ENCODE measurements at regions not wholly inside any gene's neighbourhood (a gene's known extent, or its start where the extent isn't known, plus 50 kb on each side); places are given as distances from the start of the nearest gene placed in this dataset.
"Not testable (repeated sequence)": the region's sequence is repeated elsewhere in the genome, so short reads cannot be mapped to it uniquely, and the experiment has no call there.

DNA sequence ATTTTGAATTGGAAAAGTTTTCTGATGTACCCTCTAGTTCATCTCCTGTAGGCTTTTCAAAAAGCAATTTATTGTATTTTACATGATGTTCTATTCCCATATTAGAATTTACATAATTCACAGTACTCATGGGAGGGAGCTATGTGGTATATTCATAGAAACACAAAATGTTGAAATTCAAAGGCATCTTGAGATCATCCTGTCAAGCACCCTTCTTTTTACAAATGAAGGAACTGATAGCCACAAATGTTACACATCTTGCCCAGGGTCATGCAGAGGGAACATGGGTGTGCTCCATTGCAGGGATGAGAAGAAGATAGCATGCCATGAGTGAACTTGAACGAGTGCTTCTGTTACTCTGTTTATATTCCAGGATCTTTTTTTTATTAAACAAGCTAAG, 228.8 kb downstream of the ZNF92 start:
- 17 to 42% methylated on average over 1 of the region's 1 CpG for WGBS, 2 donors
- ATAC-seq, DNase-seq: not testable (repeated sequence)

DNA sequence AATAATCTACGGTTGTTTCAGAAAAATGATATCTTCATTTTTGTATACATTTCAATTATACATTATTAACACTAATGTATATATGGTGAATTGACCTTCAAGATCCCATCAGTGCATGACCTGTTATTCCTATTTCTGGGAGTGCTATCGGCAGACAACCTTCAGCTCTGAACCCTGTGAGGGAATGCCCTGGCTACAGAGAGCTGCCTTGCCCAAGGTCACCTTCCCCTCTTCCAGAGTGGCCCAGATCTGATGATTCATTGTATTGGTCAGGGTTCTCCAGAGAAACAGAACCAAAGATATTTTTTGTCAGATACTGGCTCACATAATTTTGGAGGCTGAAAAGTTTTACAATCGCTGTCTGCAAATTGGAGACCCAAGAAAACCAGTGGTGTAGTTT, 235.5 kb downstream of the ZNF92 start:
- no peaks in the 10 kb centered on the region for H3K36me3 ChIP-seq (replicated peaks in 1 of 2; ENCODE audit: insufficient read depth in 1 of 2, low read depth in 2 of 2)
- no peak overlapping the region for H3K4me3 ChIP-seq
- DNase-seq = no peak
- no peaks in the 10 kb centered on the region for H3K27me3 ChIP-seq
- no peaks in the 10 kb centered on the region for H3K9me3 ChIP-seq
- no peaks in the 10 kb centered on the region for H3K4me1 ChIP-seq
- H3K27ac ChIP-seq = no peak overlapping the region
- 62 to 63% methylated on average over 3 of the region's 3 CpGs for WGBS, 2 donors
- no peak for ATAC-seq
- intact Hi-C loops (cut with DNase I) = no loop called here
- TF ChIP-seq POLR2A (IDR thresholded peaks at IDR 0.05) = no peak
- TF ChIP-seq, protein P1, sequence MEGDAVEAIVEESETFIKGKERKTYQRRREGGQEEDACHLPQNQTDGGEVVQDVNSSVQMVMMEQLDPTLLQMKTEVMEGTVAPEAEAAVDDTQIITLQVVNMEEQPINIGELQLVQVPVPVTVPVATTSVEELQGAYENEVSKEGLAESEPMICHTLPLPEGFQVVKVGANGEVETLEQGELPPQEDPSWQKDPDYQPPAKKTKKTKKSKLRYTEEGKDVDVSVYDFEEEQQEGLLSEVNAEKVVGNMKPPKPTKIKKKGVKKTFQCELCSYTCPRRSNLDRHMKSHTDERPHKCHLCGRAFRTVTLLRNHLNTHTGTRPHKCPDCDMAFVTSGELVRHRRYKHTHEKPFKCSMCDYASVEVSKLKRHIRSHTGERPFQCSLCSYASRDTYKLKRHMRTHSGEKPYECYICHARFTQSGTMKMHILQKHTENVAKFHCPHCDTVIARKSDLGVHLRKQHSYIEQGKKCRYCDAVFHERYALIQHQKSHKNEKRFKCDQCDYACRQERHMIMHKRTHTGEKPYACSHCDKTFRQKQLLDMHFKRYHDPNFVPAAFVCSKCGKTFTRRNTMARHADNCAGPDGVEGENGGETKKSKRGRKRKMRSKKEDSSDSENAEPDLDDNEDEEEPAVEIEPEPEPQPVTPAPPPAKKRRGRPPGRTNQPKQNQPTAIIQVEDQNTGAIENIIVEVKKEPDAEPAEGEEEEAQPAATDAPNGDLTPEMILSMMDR (IDR thresholded peaks at IDR 0.05) = no peak

More for the DNA sequence above, 228.8 kb downstream of the ZNF92 start:
- H3K27ac ChIP-seq; H3K4me1 ChIP-seq; H3K9me3 ChIP-seq; intact Hi-C loops (cut with DNase I); H3K27me3 ChIP-seq; H3K4me3 ChIP-seq; H3K36me3 ChIP-seq (replicated peaks in 1 of 2; ENCODE audit: insufficient read depth in 1 of 2, low read depth in 2 of 2): not testable (repeated sequence)

DNA sequence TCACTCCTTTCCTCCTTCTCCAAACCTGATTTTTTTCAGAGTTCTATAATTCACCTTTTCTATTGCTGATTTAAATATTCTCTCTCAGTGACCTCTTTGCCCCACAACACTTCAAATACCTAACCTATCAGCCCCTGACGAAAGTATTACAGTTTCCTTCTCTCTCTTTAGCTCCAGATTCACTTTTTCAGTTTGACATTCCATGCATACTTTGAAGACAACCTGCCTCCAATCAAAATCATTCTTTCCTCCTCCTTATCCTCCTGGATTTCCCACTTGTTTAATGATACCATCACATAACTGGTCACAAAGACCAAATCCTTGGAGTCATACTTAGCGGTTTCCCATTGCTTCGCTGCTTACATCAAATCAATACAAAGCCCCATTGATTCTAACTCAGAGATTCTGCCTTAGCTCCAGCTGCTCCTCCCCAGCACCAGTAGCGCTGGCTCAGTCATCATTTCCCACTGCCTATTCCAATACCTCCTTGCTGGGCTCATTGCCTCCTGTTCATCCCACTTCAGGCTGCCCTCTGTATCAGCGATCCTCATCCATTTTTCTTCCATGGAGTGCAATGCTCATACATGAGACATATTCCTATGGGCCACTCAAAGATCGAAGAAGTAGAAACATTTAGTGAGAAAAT, 240.1 kb downstream of the ZNF92 start:
- ATAC-seq; H3K27ac ChIP-seq; DNase-seq; H3K36me3 ChIP-seq (replicated peaks in 1 of 2; ENCODE audit: insufficient read depth in 1 of 2, low read depth in 2 of 2); H3K4me3 ChIP-seq; intact Hi-C loops (cut with DNase I); H3K9me3 ChIP-seq; H3K4me1 ChIP-seq; H3K27me3 ChIP-seq: not testable (repeated sequence)
- 31 to 32% methylated on average over 6 of the region's 6 CpGs for WGBS, 2 donors

DNA sequence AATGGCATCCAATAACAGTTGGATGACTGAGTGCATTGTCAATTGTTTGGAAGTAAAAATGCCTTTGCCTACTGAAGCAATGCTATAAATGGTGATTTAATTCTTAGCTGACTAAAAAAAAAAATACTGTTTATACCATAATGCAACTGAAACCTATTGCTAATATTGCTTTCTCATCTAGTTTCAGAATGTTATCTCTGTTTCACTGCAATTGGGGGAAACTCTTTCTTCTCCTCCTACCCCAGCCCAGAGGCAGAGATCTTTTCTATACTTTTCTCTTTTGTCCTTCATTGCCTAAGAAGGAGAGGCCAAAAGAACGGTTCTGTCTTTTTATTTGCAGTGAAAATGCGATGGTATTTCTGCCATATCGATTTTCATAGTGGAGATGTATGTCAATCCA, 242.5 kb downstream of the ZNF92 start:
- H3K36me3 ChIP-seq (replicated peaks in 1 of 2; ENCODE audit: insufficient read depth in 1 of 2, low read depth in 2 of 2); H3K9me3 ChIP-seq; intact Hi-C loops (cut with DNase I); DNase-seq; H3K4me3 ChIP-seq; H3K27me3 ChIP-seq; H3K4me1 ChIP-seq; H3K27ac ChIP-seq; ATAC-seq: not testable (repeated sequence)
- WGBS, 2 donors = 51 to 64% methylated on average over 3 of the region's 3 CpGs

DNA sequence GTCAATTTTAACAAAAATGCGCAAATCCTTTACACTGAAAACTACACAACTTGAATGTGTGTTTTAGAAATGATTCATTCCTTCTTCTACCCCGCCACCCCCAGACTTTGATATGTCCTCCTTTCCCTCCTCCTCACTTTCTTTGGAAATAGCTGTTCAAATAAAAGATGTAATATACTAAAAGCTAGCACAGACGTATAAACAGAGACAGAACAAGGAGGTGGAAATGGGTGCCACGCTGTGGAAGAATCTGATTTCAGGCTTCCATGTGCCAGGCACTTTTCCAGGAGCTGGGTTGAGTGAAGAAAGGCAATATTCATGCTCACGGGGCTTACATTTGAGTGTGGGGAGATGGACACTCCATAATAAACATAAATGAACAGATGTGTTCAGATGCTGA, 246.6 kb downstream of the ZNF92 start:
- WGBS, 2 donors = 53% methylated on average over 5 of the region's 5 CpGs
- intact Hi-C loops (cut with DNase I); H3K36me3 ChIP-seq (replicated peaks in 1 of 2; ENCODE audit: insufficient read depth in 1 of 2, low read depth in 2 of 2); H3K27ac ChIP-seq; ATAC-seq; H3K4me1 ChIP-seq; DNase-seq; H3K4me3 ChIP-seq; H3K9me3 ChIP-seq; H3K27me3 ChIP-seq: not testable (repeated sequence)

GRCh38 chr7:65621580-65622201, 248.0 kb downstream of the ZNF92 start:
- H3K4me3 ChIP-seq; H3K4me1 ChIP-seq; H3K9me3 ChIP-seq; H3K27ac ChIP-seq; H3K27me3 ChIP-seq; H3K36me3 ChIP-seq (replicated peaks in 1 of 2; ENCODE audit: insufficient read depth in 1 of 2, low read depth in 2 of 2); intact Hi-C loops (cut with DNase I): not testable (repeated sequence)
- DNase-seq = peak; percentile 16 to 59 (median 30)
- TF ChIP-seq, protein P1 (IDR thresholded peaks at IDR 0.05) = peak in 5 of 7 experiments; percentile 13 to 64 (median 24)
- 12 to 15% methylated on average over 6 of the region's 6 CpGs for WGBS, 2 donors
- peak; percentile 45 for ATAC-seq

GRCh38 chr7:65631236-65631635, 241.6 kb upstream of the VKORC1L1 start:
- H3K36me3 ChIP-seq (replicated peaks in 1 of 2; ENCODE audit: insufficient read depth in 1 of 2, low read depth in 2 of 2); ATAC-seq; H3K4me3 ChIP-seq; intact Hi-C loops (cut with DNase I); H3K4me1 ChIP-seq; DNase-seq; H3K27me3 ChIP-seq; H3K27ac ChIP-seq; H3K9me3 ChIP-seq: not testable (repeated sequence)
- no CpG with 5 or more reads among the region's 1 CpG for WGBS, 2 donors

- H3K36me3 ChIP-seq (replicated peaks in 1 of 2; ENCODE audit: insufficient read depth in 1 of 2, low read depth in 2 of 2); intact Hi-C loops (cut with DNase I); H3K9me3 ChIP-seq; H3K27me3 ChIP-seq; H3K27ac ChIP-seq; H3K4me3 ChIP-seq; DNase-seq; ATAC-seq; H3K4me1 ChIP-seq: not testable (repeated sequence)
- no CpG with 5 or more reads among the region's 10 CpGs for WGBS, 2 donors
Observed at GRCh38 chr7:65633587-65634404, 239.1 kb upstream of the VKORC1L1 start.

DNA sequence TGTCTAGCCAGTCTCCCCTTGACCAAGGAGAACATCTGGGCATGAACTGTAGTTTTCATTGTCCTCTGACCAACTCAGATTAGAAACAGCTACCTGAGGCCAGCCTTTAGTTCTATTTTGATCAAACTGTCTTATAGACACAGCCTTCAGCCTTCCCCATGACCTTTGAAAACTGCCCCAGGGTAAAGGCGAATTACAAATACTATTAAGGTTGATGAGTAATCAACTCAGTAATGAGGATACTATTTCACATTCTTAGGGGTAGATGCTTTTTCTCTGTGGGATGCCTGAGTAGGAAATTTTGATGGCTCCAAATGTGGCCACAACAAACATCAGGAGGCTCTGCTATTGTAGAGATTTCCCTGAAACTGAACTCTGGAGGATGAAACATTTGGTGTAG, 234.0 kb upstream of the VKORC1L1 start:
- H3K4me1 ChIP-seq; H3K9me3 ChIP-seq; H3K27ac ChIP-seq; H3K27me3 ChIP-seq; intact Hi-C loops (cut with DNase I); H3K36me3 ChIP-seq (replicated peaks in 1 of 2; ENCODE audit: insufficient read depth in 1 of 2, low read depth in 2 of 2); H3K4me3 ChIP-seq; DNase-seq; ATAC-seq: not testable (repeated sequence)
- no CpG with 5 or more reads among the region's 1 CpG for WGBS, 2 donors

GRCh38 chr7:65639717-65640116, 233.2 kb upstream of the VKORC1L1 start:
- DNase-seq; H3K27me3 ChIP-seq; H3K4me1 ChIP-seq; ATAC-seq; H3K36me3 ChIP-seq (replicated peaks in 1 of 2; ENCODE audit: insufficient read depth in 1 of 2, low read depth in 2 of 2); H3K27ac ChIP-seq; H3K4me3 ChIP-seq; intact Hi-C loops (cut with DNase I); H3K9me3 ChIP-seq: not testable (repeated sequence)
- WGBS, 2 donors = no CpG with 5 or more reads among the region's 3 CpGs

Data from body of pancreas (tissue), 4 donors.